MM.1S (cell line): ENCODE measurements at regions not wholly inside any gene's neighbourhood (a gene's known extent, or its start where the extent isn't known, plus 50 kb on each side); places are given as distances from the start of the nearest gene placed in this dataset.

Experiments
- DNase-seq: peaks from one replicate; pipeline ENCODE4 v3.0.0-alpha.2; 2015
- H2AFZ ChIP-seq: fragments of 300-600 bp; sonication (generic); 2 replicates; pipeline ENCODE4 v1.6.0; 2016; ENCODE audit warnings: antibody characterized with exemption, low read length
- H3F3A ChIP-seq: fragments of 300-600 bp; sonication (generic); 2 replicates; pipeline ENCODE4 v1.6.1; 2016; ENCODE audit warnings: mild to moderate bottlenecking, antibody characterized with exemption, low read length, moderate library complexity, mixed read lengths; ENCODE audit not compliant: insufficient read depth
- H3K27ac ChIP-seq: fragments of 300-600 bp; sonication (generic); 2 replicates; pipeline ENCODE4 v1.5.1; 2016; ENCODE audit warnings: mild to moderate bottlenecking, low read length
- H3K27me3 ChIP-seq: fragments of 300-600 bp; sonication (generic); replicated peaks from 2 replicates; pipeline ENCODE4 v1.6.0; 2016; ENCODE audit warnings: low read length; ENCODE audit not compliant: insufficient read depth
- H3K36me3 ChIP-seq: fragments of 300-600 bp; sonication (generic); replicated peaks from 2 replicates; pipeline ENCODE4 v1.6.1; 2016; ENCODE audit warnings: mild to moderate bottlenecking, low read length, mixed read lengths; ENCODE audit not compliant: insufficient read depth
- H3K4me1 ChIP-seq: fragments of 300-600 bp; sonication (generic); 2 replicates; pipeline ENCODE4 v1.6.1; 2016; ENCODE audit warnings: low read length, mixed read lengths
- H3K4me2 ChIP-seq: fragments of 300-600 bp; sonication (generic); 2 replicates; pipeline ENCODE4 v1.6.0; 2016; ENCODE audit warnings: low read depth, low read length
- H3K4me3 ChIP-seq: fragments of 300-600 bp; sonication (generic); 2 replicates; pipeline ENCODE4 v1.5.1; 2016; ENCODE audit warnings: low read length, mixed read lengths
- H3K79me2 ChIP-seq: fragments of 300-600 bp; sonication (generic); 2 replicates; pipeline ENCODE4 v1.6.1; 2016; ENCODE audit warnings: mixed run types, low read length, mixed read lengths
- H3K9ac ChIP-seq: fragments of 300-600 bp; sonication (generic); 2 replicates; pipeline ENCODE4 v1.6.1; 2016; ENCODE audit warnings: low read length, mixed read lengths
- H3K9me2 ChIP-seq: fragments of 300-600 bp; sonication (generic); replicated peaks from 2 replicates; pipeline ENCODE4 v1.6.1; 2016; ENCODE audit warnings: mild to moderate bottlenecking, low read length, mixed read lengths; ENCODE audit not compliant: insufficient read depth
- H3K9me3 ChIP-seq: fragments of 300-600 bp; sonication (generic); replicated peaks from 2 replicates; pipeline ENCODE4 v1.6.1; 2016; ENCODE audit warnings: mild to moderate bottlenecking, low read length, mixed read lengths; ENCODE audit not compliant: insufficient read depth
- H4K20me1 ChIP-seq: fragments of 300-600 bp; sonication (generic); 2 replicates; pipeline ENCODE4 v1.6.1; 2016; ENCODE audit warnings: mild to moderate bottlenecking, low read length, moderate library complexity, mixed read lengths; ENCODE audit not compliant: insufficient read depth
- CTCF ChIP-seq: fragments of 300-600 bp; sonication (generic); IDR thresholded peaks from 2 replicates; pipeline ENCODE4 v1.5.1; 2016; ENCODE audit warnings: antibody characterized with exemption, low read length, mixed read lengths
- EZH2 ChIP-seq: fragments of 300-600 bp; sonication (generic); optimal IDR thresholded peaks from 2 replicates; pipeline ENCODE3; 2017; ENCODE audit warnings: low read depth, mild to moderate bottlenecking, antibody characterized with exemption, low read length, mixed read lengths
- EZH2phosphoT487 ChIP-seq: fragments of 300-600 bp; sonication (generic); IDR thresholded peaks from 2 replicates; pipeline ENCODE4 v1.6.1; 2018; ENCODE audit warnings: antibody characterized with exemption, low read length

GRCh38 chr1:98002288-98002687 lies 81.5 kb upstream of the DPYD start:
- H3K79me2 ChIP-seq = no peaks in the 10 kb centered on the region
- no peak for DNase-seq
- TF ChIP-seq CTCF (no peak), EZH2 (no peak), EZH2phosphoT487 (no peak)
- H4K20me1 ChIP-seq = no peaks in the 10 kb centered on the region
- no peaks in the 10 kb centered on the region for H3K9me2 ChIP-seq
- no peak overlapping the region for H3K4me2 ChIP-seq
- H2AFZ ChIP-seq = no peak overlapping the region
- no peak overlapping the region for H3K27ac ChIP-seq
- H3K9me3 ChIP-seq = no peaks in the 10 kb centered on the region
- no peaks in the 10 kb centered on the region for H3F3A ChIP-seq
- H3K9ac ChIP-seq = no peak overlapping the region
- H3K36me3 ChIP-seq = no peaks in the 10 kb centered on the region
- no peaks in the 10 kb centered on the region for H3K27me3 ChIP-seq
- H3K4me3 ChIP-seq = no peak overlapping the region
- H3K4me1 ChIP-seq = no peaks in the 10 kb centered on the region

- Histone ChIP-seq H3F3A (no peaks in the 10 kb centered on the region), H4K20me1 (no peaks in the 10 kb centered on the region), H3K9me2 (no peaks in the 10 kb centered on the region), H3K4me1 (no peaks in the 10 kb centered on the region), H3K9me3 (no peaks in the 10 kb centered on the region), H3K4me3 (no peak overlapping the region), H3K27ac (no peak overlapping the region), H3K9ac (no peak overlapping the region), H3K27me3 (no peaks in the 10 kb centered on the region), H3K36me3 (no peaks in the 10 kb centered on the region), H2AFZ (no peak overlapping the region), H3K4me2 (no peak overlapping the region), H3K79me2 (no peaks in the 10 kb centered on the region)
- no peak for TF ChIP-seq EZH2phosphoT487
- TF ChIP-seq CTCF = no peak
- no peak for TF ChIP-seq EZH2
- no peak for DNase-seq
Measured at GRCh38 chr1:98001764-98002163, 80.9 kb upstream of the DPYD start.

- Histone ChIP-seq H3K79me2 (no peaks in the 10 kb centered on the region), H3K4me1 (no peaks in the 10 kb centered on the region), H3K9ac (no peak overlapping the region), H2AFZ (no peak overlapping the region), H3K4me3 (no peak overlapping the region), H3K27me3 (no peaks in the 10 kb centered on the region), H3K9me2 (no peaks in the 10 kb centered on the region), H3K4me2 (no peak overlapping the region), H4K20me1 (no peaks in the 10 kb centered on the region), H3K27ac (no peak overlapping the region), H3F3A (no peaks in the 10 kb centered on the region), H3K9me3 (no peaks in the 10 kb centered on the region), H3K36me3 (no peaks in the 10 kb centered on the region)
- DNase-seq = no peak
- TF ChIP-seq EZH2phosphoT487 (no peak), CTCF (no peak), EZH2 (no peak)
Measured at GRCh38 chr1:97999320-97999719, 78.5 kb upstream of the DPYD start.

- no peaks in the 10 kb centered on the region for H3K27me3 ChIP-seq
- no peaks in the 10 kb centered on the region for H3K9me2 ChIP-seq
- H3K4me1 ChIP-seq = no peaks in the 10 kb centered on the region
- H3K4me2 ChIP-seq = no peak overlapping the region
- H3K27ac ChIP-seq = no peak overlapping the region
- no peak overlapping the region for H3K4me3 ChIP-seq
- no peaks in the 10 kb centered on the region for H3K79me2 ChIP-seq
- DNase-seq = no peak
- no peaks in the 10 kb centered on the region for H3F3A ChIP-seq
- no peaks in the 10 kb centered on the region for H3K9me3 ChIP-seq
- no peak overlapping the region for H3K9ac ChIP-seq
- no peaks in the 10 kb centered on the region for H3K36me3 ChIP-seq
- TF ChIP-seq EZH2phosphoT487 (no peak), CTCF (no peak), EZH2 (no peak)
- no peaks in the 10 kb centered on the region for H4K20me1 ChIP-seq
- no peak overlapping the region for H2AFZ ChIP-seq
Measured at GRCh38 chr1:97996880-97997279, 76.0 kb upstream of the DPYD start.
